GM18909 (cell line): ENCODE measurements at regions not wholly inside any gene's neighbourhood (a gene's known extent, or its start where the extent isn't known, plus 50 kb on each side); places are given as distances from the start of the nearest gene placed in this dataset.

ENCODE experiments used
- ATAC-seq: cut with Tn5 transposase; IDR thresholded peaks from one replicate; pipeline ENCODE4 v1.9.1; 2021; ENCODE audit warnings: mild to moderate bottlenecking; ENCODE audit not compliant: unreplicated experiment, poor library complexity

- ATAC-seq = peak; percentile 68
These were observed 124.8 kb upstream of the RAD23B start for GRCh38 chr9:107158321-107158720.

GRCh38 chr9:107161338-107161737 is 121.7 kb upstream of the RAD23B start:
- no peak for ATAC-seq

- no peak for ATAC-seq
These were observed 119.7 kb upstream of the RAD23B start for GRCh38 chr9:107163370-107163769.

DNA sequence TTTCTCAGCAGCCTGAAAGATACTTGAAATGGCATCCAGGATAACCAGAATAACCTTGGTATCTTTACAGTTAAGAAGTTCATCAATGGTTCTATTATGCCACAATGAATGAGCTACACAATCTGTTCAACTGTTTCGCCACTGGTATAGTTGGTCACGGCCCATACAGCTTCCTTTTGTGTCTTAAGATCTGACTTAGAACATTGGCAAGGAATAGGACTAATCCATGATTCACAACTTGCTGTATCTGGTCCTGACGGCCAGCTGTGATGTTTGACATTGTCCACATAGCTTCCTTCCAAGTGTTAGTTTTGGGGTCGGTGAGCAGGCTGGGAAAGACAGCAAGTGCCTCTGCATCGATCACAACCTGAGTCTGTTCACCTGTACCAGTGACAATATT is 113.3 kb upstream of the RAD23B start:
- ATAC-seq = no peak

DNA sequence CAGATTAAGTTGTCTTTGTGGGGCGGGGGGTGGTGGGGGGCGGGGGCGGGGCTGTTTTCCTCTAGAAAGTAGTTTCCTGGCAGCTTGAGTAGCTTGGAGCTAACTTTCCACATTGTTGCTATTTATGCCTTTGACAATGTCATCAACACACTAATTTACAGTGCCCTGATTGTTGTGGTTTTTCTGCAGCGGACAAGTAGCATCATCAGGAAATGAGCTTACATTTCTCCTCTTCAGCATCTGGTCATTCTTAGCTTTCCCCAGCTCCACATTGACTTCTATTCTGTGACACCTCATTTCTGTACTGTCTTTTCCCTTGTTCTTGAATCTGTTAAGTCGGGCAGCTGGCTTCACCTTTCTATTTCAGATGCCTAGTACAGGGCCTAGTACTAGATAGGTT is 112.3 kb upstream of the RAD23B start:
- no peak for ATAC-seq

DNA sequence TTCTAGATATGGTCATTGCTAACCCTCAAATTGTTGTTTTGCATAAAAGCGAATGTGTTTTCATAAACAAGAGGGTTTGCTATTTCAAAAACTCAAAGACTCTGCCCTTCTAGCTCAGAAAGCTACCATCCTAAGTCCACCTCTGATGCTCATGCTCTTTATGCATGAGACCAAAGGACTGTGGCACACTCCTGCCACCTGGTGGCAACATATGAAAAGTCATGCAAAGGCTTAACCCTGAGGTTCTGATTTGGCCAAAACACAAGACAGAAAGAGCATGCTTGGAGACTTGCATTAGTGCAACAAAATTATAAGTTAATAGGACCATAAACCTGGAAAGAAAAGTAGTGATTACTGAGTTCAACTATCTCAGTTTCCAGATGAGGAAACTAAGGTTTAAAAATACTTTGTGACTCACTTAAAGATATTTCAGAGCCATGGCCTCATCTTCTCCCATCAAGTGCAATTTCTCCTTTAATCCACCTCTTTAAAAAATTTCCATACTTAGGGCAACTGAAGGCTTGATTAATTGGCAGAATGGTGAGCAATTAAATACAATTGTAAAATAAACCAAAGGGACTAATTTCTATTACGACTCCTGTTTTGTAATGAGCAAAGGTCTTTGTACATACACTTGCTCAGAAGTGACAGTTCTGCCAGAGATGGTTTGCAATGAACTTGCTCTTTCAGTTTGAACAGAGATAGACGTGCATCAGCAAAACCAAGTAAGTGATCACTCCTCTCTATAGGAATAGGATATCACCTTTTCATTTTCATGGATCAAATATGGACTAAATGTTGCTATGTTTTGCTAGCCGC is 110.7 kb upstream of the RAD23B start:
- ATAC-seq = peak; percentile 77

- no peak for ATAC-seq
These were observed 110.1 kb upstream of the RAD23B start for GRCh38 chr9:107172979-107173347.

DNA sequence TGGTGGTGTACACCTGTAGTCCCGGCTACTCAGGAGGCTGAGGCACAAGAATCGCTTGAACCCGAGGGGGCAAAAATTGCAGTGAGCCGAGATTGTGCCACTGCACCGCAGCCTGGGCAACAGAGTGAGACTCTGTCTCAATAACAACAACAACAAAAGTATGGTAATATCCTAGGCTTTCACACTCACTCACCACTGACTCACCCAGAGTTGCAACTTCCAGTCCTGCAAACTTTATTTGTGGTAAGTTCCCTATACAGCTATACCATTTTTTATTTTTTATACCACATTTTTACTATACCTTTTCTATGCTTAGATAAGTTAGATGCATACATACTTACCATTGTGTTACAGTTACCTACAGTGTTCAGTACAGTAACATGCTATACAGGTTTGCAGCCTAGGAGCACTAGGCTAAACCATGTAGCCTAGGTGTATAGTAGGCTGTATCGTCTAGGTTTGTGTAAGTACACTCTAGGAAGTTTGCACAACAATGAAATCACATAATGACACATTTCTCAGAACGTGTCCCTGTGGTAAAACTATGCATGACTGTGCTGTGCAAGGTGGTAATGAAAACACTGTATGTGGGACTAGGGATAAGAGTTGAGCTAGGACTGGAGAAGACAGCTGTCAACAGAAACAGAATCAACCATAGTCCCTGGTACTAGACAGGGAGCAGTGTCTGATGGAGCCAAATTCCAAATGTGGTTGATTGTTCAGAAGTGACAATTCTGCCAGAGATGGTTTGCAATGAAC is 109.5 kb upstream of the RAD23B start:
- ATAC-seq = no peak

- no peak for ATAC-seq
These were observed 108.6 kb upstream of the RAD23B start for GRCh38 chr9:107174441-107174840.

DNA sequence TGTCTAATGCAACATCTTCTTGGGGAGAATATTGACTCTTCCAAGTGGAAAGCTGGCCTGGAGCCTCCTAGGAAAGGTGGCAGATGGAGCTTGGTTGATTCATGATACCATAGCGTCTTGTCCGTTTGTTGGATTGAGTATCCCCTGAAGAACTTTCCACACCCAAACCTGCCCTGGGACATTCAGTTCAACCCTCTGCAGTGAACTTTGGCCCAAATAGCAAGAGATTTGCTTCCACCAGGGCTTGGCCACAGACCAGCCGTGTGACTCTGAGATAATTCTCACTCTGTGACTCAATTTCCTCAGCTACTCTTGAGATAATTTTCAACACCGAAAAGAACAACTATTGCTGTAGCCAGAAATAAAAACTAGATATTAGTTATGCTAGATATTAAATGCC is 108.0 kb upstream of the RAD23B start:
- ATAC-seq = no peak

DNA sequence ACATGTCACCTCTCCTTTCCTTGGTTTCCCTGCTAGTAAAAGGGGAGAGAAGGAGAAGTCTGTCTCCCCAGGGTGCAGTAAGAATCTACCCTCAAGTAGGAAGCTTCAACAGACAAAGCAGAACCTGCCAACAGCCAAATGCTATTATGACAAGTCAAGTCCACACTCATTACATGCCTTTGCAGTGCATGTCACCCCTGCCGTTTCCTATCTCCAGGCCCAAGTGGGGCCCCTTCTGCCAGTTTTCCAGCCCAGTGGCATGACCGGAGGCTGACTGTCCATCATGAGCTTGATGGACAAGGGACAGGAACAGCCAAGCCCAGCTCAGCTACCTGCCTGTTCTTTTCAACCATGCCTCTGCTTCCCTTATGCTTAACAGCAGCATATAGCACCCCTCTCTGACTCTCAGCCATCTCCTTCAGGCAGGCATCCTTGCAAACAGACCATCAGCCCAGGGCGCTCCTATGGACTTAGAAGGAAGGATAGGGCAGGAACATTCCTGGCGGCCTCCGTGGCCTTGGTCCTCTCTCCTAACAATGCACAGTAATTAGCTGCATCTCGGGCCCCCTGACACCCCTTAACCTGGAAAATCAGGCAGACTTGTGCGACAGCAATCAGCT is 107.2 kb upstream of the RAD23B start:
- no peak for ATAC-seq

DNA sequence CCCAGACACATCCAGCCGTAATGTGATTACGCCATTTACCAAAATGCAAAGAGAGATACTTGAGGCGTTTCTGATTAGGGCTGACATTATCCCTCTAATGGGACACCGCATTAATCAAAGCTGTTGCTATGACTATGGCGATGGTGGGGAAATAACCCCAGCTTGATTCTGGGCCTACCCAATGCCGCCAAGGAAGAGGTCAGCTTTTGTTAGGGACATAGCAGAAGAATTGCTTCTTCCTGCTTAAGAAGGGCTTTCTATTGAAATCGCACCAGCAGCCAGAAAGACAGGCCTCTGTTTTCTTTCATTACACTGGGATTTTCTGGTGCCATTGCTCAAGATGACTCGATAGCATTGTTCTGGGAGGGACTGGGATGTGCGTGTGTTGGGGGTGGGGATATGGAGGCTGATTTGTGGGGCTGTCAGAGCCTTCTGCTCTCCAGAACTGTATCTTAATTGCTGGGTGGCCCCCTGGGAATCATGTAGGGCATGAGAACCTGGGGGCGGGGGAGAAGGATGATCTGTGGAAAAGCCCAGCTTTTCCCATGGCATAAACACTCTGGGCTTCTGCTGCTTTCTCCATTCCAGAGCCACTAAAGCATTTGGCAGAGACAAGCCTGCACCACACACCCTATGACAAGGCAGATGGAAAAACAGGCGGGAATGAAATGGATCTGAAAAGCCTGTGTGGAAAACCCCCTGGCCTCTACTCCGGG is 106.5 kb upstream of the RAD23B start:
- no peak for ATAC-seq

DNA sequence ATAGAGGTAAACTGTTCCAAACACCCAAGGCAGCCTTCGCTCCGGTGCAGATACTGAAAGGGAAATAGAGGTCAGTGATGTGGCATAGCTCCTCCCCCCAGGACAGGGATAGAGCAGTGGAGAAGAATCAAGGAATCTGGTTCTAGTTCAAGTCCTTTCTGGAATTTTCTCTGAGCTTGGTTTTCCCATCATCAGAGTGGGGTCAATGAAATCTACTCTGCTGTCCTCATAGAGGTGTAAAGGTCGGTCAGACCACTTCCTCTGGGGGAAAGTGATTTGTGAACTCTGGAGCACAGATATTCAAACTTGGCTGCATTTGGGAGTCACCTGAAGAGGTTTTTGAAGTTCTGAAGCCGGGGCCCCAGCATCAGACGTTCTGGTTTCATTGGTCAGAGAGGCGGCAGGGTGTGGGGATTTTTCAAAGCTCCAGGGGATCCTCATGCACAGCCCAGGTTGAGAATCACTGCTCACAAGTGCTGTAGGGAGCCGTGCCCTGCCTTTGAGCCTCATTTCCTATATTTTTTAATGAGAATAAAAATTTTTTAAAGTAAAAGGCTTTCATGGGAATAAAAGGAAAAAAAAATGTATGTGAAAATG is 105.7 kb upstream of the RAD23B start:
- no peak for ATAC-seq

DNA sequence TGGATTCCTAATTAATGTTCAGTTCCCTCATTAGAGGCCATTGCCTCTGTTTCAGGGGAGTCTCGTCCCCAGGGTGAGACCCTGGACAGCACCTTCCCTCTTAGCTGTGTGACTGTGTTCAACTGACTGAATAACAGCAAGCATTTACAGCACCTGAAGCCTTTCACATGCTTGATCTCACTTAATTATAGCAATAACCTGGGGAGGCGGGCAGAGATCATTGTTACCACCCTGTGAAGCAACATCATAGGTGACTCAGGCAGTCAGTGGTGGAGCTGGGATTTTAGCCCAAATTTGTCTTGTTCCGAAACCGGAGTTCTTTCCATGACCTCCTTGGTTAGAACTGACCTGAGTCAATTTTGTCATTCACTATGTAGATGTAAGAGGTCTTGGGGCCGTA is 105.2 kb upstream of the RAD23B start:
- ATAC-seq = no peak

GRCh38 chr9:107178293-107178692 is 104.8 kb upstream of the RAD23B start:
- ATAC-seq = no peak

DNA sequence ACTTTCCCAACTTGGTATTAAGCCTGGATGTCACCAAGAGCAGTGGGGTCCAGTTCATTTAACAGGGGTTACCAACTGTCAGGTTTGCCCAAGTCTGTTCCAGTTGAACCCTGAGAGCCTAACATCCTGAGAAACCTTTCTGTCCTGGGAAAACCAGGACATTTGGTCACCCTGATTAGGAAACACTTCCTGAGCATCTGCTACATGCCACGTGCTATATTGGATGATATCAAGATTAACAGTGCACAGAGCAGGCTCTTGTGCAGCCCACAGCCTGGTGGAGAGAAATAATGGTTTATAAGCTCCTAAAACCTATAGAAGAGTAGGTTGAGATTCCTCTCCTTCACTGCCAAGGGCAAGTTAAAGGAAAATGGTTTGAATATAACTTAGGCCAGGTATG is 102.9 kb upstream of the RAD23B start:
- no peak for ATAC-seq

DNA sequence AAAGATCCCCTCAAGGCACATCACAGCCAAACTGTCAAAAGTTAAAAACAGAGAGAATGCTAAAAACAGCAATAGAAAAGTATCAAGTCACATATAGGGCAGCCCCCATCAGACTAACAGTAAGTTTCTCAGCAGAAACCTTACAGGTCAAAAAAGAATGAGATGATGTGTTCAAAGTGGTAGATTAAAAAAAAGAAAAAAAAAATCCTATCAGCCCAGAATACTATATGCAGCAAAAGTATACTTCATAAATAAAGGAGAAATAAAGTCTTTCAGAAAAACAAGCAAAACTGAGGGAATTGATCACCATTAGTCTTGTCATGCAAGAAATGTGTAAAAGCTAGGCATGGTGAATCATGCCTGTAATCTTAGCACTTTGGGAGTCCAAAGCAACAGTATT is 99.9 kb upstream of the RAD23B start:
- no peak for ATAC-seq

DNA sequence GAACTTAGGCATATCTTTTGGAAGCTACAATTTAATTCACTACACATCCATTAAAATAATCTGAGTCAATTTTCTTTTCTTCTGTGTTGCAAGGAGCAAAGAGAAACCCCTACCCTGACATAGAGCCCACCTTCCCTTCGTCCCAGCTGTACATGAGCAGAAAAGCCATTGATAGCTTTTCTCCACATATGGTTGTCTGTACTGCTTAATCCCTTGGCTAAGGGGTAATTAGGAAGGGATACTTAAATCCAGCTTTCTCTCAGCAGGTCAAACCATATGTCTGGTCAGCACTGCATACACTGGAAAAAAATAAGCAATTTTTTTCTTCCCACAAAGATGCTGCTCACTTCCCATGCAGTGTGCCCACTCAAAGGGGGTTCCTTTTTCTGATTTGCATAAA is 94.7 kb upstream of the RAD23B start:
- no peak for ATAC-seq

DNA sequence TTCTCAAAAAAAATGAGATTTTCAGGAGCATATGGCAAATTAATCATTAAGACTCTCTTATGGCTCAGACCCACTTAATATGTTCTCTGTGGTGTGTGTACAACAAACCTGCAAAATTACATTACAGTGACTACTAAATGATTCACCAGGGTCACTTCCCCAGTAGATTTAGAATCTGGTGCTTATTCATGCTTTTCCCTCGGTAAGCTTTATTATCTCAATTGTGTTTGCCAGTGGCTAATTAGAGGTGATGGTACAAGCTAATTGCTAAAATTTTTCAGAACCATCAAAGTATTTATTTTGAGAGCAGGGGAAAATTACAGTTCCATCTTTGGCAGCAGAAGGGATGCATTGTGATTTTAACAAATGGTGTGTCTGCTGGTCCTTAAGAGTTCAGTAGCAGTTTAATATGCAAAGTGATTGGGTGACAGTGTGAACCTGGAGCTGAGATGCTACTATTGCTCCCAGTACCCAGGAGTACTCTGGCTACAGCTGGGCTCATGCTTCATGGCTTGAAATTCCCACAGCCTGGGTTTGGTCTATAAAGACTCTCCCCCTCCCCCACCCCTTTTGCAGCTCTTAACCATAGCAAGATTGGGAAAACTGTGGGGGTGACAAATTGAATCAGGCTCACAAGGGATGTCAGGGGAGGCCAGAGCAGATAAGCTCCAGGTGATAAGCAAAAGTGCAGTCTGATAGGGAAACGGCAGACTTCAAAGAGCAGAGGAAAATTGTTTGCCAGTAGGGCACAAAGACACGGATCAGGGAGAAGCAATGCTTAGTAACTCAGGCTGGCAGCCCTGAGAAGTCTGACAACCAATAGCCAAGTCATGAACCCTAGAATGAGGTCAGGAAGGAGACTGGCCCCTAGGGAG is 92.8 kb upstream of the RAD23B start:
- ATAC-seq = no peak

GRCh38 chr9:107190936-107191290 is 92.2 kb upstream of the RAD23B start:
- no peak for ATAC-seq
